K562 (cell line): ENCODE measurements at regions not wholly inside any gene's neighbourhood (a gene's known extent, or its start where the extent isn't known, plus 50 kb on each side); places are given as distances from the start of the nearest gene placed in this dataset.

ENCODE experiments used
- ARHGAP35 ChIP-seq: fragments of 450-650 bp; IDR thresholded peaks from 2 replicates; pipeline ENCODE4 v1.6.1; 2018; ENCODE audit not compliant: partially characterized antibody
- ARNT ChIP-seq, 2 experiments: fragments of 450-650 bp; IDR thresholded peaks; 2 replicates each; pipeline ENCODE4 v1.6.1; 2016; ENCODE audit warnings: mild to moderate bottlenecking in 1 of 2
- CBFA2T2 ChIP-seq: fragments of 450-650 bp; conservative IDR thresholded peaks from 2 replicates; pipeline ENCODE4 v1.6.1; 2017; ENCODE audit warnings: mild to moderate bottlenecking
- CEBPZ ChIP-seq: fragments of 150-350 bp; IDR thresholded peaks from 2 replicates; pipeline ENCODE4 v1.6.1; 2014; ENCODE audit warnings: low read depth, mild to moderate bottlenecking, low read length, borderline replicate concordance
- CHD2 ChIP-seq: IDR thresholded peaks from 2 replicates; pipeline ENCODE4 v1.6.1; 2011; ENCODE audit warnings: low read depth, low read length
- EP400 ChIP-seq: fragments of 450-650 bp; IDR thresholded peaks from 2 replicates; pipeline ENCODE4 v1.6.1; 2017; ENCODE audit warnings: antibody characterized with exemption, mild to moderate bottlenecking, moderate library complexity
- FIP1L1 ChIP-seq: fragments of 200-400 bp; formaldehyde crosslinking; IDR thresholded peaks from 2 replicates; pipeline ENCODE4 v1.6.1; 2018; ENCODE audit warnings: mild to moderate bottlenecking, low read depth, low read length; ENCODE audit not compliant: poor library complexity, severe bottlenecking
- GABPB1 ChIP-seq: sonication (generic); formaldehyde crosslinking; IDR thresholded peaks from 2 replicates; pipeline ENCODE4 v1.8.0; 2022; ENCODE audit warnings: mild to moderate bottlenecking, missing genetic modification reagents
- IRF9 ChIP-seq: fragments of 450-650 bp; IDR thresholded peaks from 2 replicates; pipeline ENCODE4 v1.6.1; 2016; ENCODE audit warnings: missing biosample characterization, missing genetic modification characterization
- KDM5B ChIP-seq: fragments of 200-600 bp; sonication (generic); IDR thresholded peaks from 2 replicates; pipeline ENCODE4 v1.6.1; 2012; ENCODE audit warnings: low read depth, mild to moderate bottlenecking, moderate library complexity, low read length, control low read depth, inconsistent platforms; ENCODE audit not compliant: insufficient replicate concordance
- KLF16 ChIP-seq: IDR thresholded peaks from 2 replicates; pipeline ENCODE4 v1.6.1; 2016; ENCODE audit warnings: antibody characterized with exemption
- NCOR1 ChIP-seq: fragments of 450-650 bp; IDR thresholded peaks from 2 replicates; pipeline ENCODE4 v1.6.1; 2016; ENCODE audit warnings: mild to moderate bottlenecking, moderate library complexity
- NR2C2 ChIP-seq, 2 experiments: fragments of 200-800 bp in 1 of 2; sonication (Bioruptor generic) in 1 of 2; sonication (generic) in 1 of 2; formaldehyde crosslinking in 1 of 2; IDR thresholded peaks; 2 replicates each; pipeline versions ENCODE4 v1.6.1 to v1.8.0; 2016 to 2022; ENCODE audit warnings: mild to moderate bottlenecking in 1 of 2, missing compliant biosample characterization in 1 of 2, missing genetic modification characterization in 1 of 2, missing genetic modification reagents in 1 of 2
- PML ChIP-seq: IDR thresholded peaks from 2 replicates; pipeline ENCODE4 v1.6.1; 2012; ENCODE audit warnings: low read length, inconsistent platforms
- POLR2AphosphoS5 ChIP-seq: IDR thresholded peaks from 2 replicates; pipeline ENCODE4 v1.6.1; 2011; ENCODE audit warnings: mild to moderate bottlenecking, low read depth, low read length, moderate library complexity; ENCODE audit not compliant: control insufficient read depth, insufficient read depth
- RBM17 ChIP-seq: fragments of 200-400 bp; formaldehyde crosslinking; IDR thresholded peaks from 2 replicates; pipeline ENCODE4 v1.6.1; 2017; ENCODE audit warnings: low read depth, mild to moderate bottlenecking, low read length, borderline replicate concordance
- SREBF2 ChIP-seq: sonication (generic); formaldehyde crosslinking; IDR thresholded peaks from 2 replicates; pipeline ENCODE4 v1.4.0; 2020; ENCODE audit warnings: mild to moderate bottlenecking, missing genetic modification reagents
- SRSF3 ChIP-seq: fragments of 200-400 bp; formaldehyde crosslinking; IDR thresholded peaks from 2 replicates; pipeline ENCODE4 v1.6.1; 2016; ENCODE audit warnings: mild to moderate bottlenecking, low read length, moderate library complexity; ENCODE audit not compliant: insufficient read depth
- TRIM24 ChIP-seq, 2 experiments: fragments of 450-650 bp; IDR thresholded peaks; 2 replicates each; pipeline ENCODE4 v1.6.1; 2016
- XRCC3 ChIP-seq: fragments of 450-650 bp; IDR thresholded peaks from 2 replicates; pipeline ENCODE4 v1.6.1; 2017; ENCODE audit warnings: mild to moderate bottlenecking, moderate library complexity
- ZBTB11 ChIP-seq, 3 experiments: fragments of 200-800 bp in 1 of 3; fragments of 250-450 bp in 1 of 3; fragments of 450-650 bp in 1 of 3; sonication (Bioruptor Pico) in 1 of 3; sonication (Bioruptor generic) in 1 of 3; formaldehyde crosslinking in 1 of 3; IDR thresholded peaks; 2 replicates each; pipeline versions ENCODE4 v1.6.1 to v1.8.0; 2016 to 2022; ENCODE audit warnings: mild to moderate bottlenecking in 2 of 3, missing genetic modification characterization in 2 of 3, missing compliant biosample characterization in 1 of 3, moderate library complexity in 1 of 3
- ZFP36 ChIP-seq: fragments of 150-350 bp; IDR thresholded peaks from 2 replicates; pipeline ENCODE4 v1.6.1; 2018; ENCODE audit warnings: low read length, low read depth; ENCODE audit not compliant: partially characterized antibody

DNA sequence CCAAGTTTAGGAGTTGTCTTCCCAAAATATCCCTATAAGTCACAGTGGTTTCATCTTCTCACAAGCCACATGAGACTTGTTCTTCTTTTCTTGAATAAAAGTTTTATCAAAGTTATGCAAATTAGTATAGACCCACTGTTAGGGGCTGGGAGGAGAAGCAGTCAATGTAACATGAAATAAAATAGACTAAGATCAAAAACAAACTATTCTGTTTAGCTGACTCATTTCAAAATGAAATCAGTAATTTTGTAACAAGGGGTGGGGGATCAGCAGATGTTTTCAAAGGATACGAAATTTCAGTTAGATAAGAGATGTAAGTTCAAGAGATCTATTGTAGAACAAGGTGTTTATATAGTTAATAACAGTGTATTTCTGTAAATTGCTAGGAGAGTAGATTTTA, 339.6 kb upstream of the PRDM1 start (continued):
- TF ChIP-seq SRSF3 (no peak), PML (peak; percentile 75; the same call in 1 of the 2 replicates), KLF16 (peak; percentile 20; the same call in 1 of the 2 replicates), XRCC3 (no peak), GABPB1 (no peak), ZFP36 (no peak), ZBTB11 (CRISPR knock-in tag; IDR thresholded peaks at IDR 0.05) (0 out of 6 replicates have a peak, but pooled peaks of 1 of the 3 experiments have one; percentile 25), NR2C2 (CRISPR knock-in tag; IDR thresholded peaks at IDR 0.05) (no peak), NR2C2 (tag; IDR thresholded peaks at IDR 0.05) (no peak), IRF9 (tag) (no peak), FIP1L1 (no peak), NCOR1 (peak; percentile 69), POLR2AphosphoS5 (no peak), KDM5B (no peak), ARHGAP35 (no peak), ARNT (IDR thresholded peaks at IDR 0.05) (no peak), CBFA2T2 (peak; percentile 43; the same call in 1 of the 2 replicates), SREBF2 (no peak), EP400 (no peak), CEBPZ (no peak), CHD2 (no peak), TRIM24 (IDR thresholded peaks at IDR 0.05) (peak; percentile 13 to 50; a peak in 1 of 4 replicates), RBM17 (no peak)
